GM12878 (cell line): ENCODE measurements at regions not wholly inside any gene's neighbourhood (a gene's known extent, or its start where the extent isn't known, plus 50 kb on each side); places are given as distances from the start of the nearest gene placed in this dataset.

ENCODE experiments used
- ATAC-seq: fragments of 200-7000 bp; cut with Tn5 transposase; 3 replicates; pipeline ENCODE4 v1.9.1; 2020; ENCODE audit warnings: mild to moderate bottlenecking, moderate library complexity
- BruUV-seq: library from RNA; stranded (reverse); fragments of 400-500 nt; replicated peaks from 2 replicates; lab custom pipeline; 2021; lab: Mats Ljungman, UMichigan
- CTCF ChIA-PET: fragments of 300-600 bp; sonication (Branson Sonifier 250); formaldehyde crosslinking; extraction: SDS; loops from one replicate; lab custom pipeline; 2021; ENCODE audit warnings: inconsistent platforms; lab: Yijun Ruan, JAX
- POLR2A ChIA-PET: fragments of 350-600 bp; formaldehyde crosslinking; extraction: SDS; loops from one replicate; lab custom pipeline; 2021; ENCODE audit warnings: inconsistent platforms; lab: Charles Lee
- RAD21 ChIA-PET: fragments of 300-600 bp; sonication (Branson Sonifier 250); formaldehyde crosslinking; loops from one replicate; lab custom pipeline; 2023; ENCODE audit warnings: antibody characterized with exemption; ENCODE audit not compliant: unreplicated experiment; lab: Charles Lee
- SMC1A ChIA-PET: fragments of 300-600 bp; sonication (Branson Sonifier 250); formaldehyde crosslinking; loops from one replicate; lab custom pipeline; 2023; ENCODE audit not compliant: unreplicated experiment, uncharacterized antibody; lab: Charles Lee
- DNase-seq: peaks from one replicate; pipeline ENCODE4 v3.0.0-alpha.2; 2011; ENCODE audit warnings: low read depth, low spot score
- FAIRE-seq: peaks from 3 replicates; lab custom pipeline; 2011; peaks lifted over from hg19 to GRCh38; lab: Jason Lieb, UNC
- H2AFZ ChIP-seq: 2 replicates; pipeline ENCODE4 v1.6.0; 2011; ENCODE audit warnings: low read depth, low read length, control low read depth; ENCODE audit not compliant: control insufficient read depth
- H3K27ac ChIP-seq: 2 replicates; pipeline ENCODE4 v1.5.1; 2011; ENCODE audit warnings: control low read depth; ENCODE audit not compliant: control insufficient read depth, insufficient read depth
- H3K27me3 ChIP-seq, 2 experiments: replicated peaks in 1 of 2; 2 replicates each; pipeline versions ENCODE4 v1.6.0 to v1.6.1; 2011; ENCODE audit warnings: low read length in 1 of 2; ENCODE audit not compliant: control insufficient read depth in 2 of 2, insufficient read depth in 2 of 2
- H3K36me3 ChIP-seq, 2 experiments: 2 replicates each; pipeline ENCODE4 v1.5.1; 2011; ENCODE audit warnings: low read length in 1 of 2; ENCODE audit not compliant: control insufficient read depth in 2 of 2, insufficient read depth in 2 of 2
- H3K4me1 ChIP-seq: 2 replicates; pipeline ENCODE4 v1.6.1; 2011; ENCODE audit warnings: mild to moderate bottlenecking, low read length, moderate library complexity, mixed read lengths; ENCODE audit not compliant: control insufficient read depth, insufficient read depth
- H3K4me2 ChIP-seq: 2 replicates; pipeline ENCODE4 v1.6.0; 2011; ENCODE audit warnings: control low read depth; ENCODE audit not compliant: control insufficient read depth, insufficient read depth
- H3K4me3 ChIP-seq: fragments of 200-600 bp; sonication (generic); 2 replicates; pipeline ENCODE4 v1.5.1; 2016
- H3K79me2 ChIP-seq: 2 replicates; pipeline ENCODE4 v1.6.0; 2011; ENCODE audit warnings: low read length; ENCODE audit not compliant: control insufficient read depth, insufficient read depth
- H3K9ac ChIP-seq: 2 replicates; pipeline ENCODE4 v1.8.0; 2011; ENCODE audit warnings: low read length, control low read depth, mixed read lengths; ENCODE audit not compliant: control insufficient read depth, insufficient read depth
- H3K9me3 ChIP-seq: replicated peaks from 3 replicates; pipeline ENCODE4 v1.5.1; 2011; ENCODE audit warnings: mild to moderate bottlenecking, low read length; ENCODE audit not compliant: control insufficient read depth, insufficient read depth
- H4K20me1 ChIP-seq: 2 replicates; pipeline ENCODE4 v1.6.0; 2011; ENCODE audit not compliant: control insufficient read depth, insufficient read depth
- CHD1 ChIP-seq: IDR thresholded peaks from 2 replicates; pipeline ENCODE4 v1.6.1; 2012; ENCODE audit warnings: low read depth, low read length, improper control_type of control experiment
- EGR1 ChIP-seq, 2 experiments: IDR thresholded peaks; 1 replicate in 1 of 2; 2 replicates in 1 of 2; pipeline ENCODE4 v1.6.1; 2011 to 2012; ENCODE audit warnings: low read depth in 2 of 2, low read length in 2 of 2, borderline replicate concordance in 1 of 2, mild to moderate bottlenecking in 1 of 2, moderate library complexity in 1 of 2
- FOS ChIP-seq: IDR thresholded peaks from 3 replicates; pipeline ENCODE4 v1.6.1; 2011; ENCODE audit warnings: borderline replicate concordance; ENCODE audit not compliant: insufficient read length; ENCODE audit errors: extremely low read depth
- MLLT1 ChIP-seq: fragments of 450-650 bp; IDR thresholded peaks from 2 replicates; pipeline ENCODE4 v1.6.1; 2016; ENCODE audit warnings: mild to moderate bottlenecking
- MTA2 ChIP-seq: fragments of 450-650 bp; IDR thresholded peaks from 2 replicates; pipeline ENCODE4 v1.6.1; 2016; ENCODE audit warnings: low read depth, mild to moderate bottlenecking, moderate library complexity
- MTA3 ChIP-seq: IDR thresholded peaks from 2 replicates; pipeline ENCODE4 v1.6.1; 2012; ENCODE audit warnings: low read length, inconsistent platforms, borderline replicate concordance
- POLR2A ChIP-seq: IDR thresholded peaks from 2 replicates; pipeline ENCODE4 v1.6.1; 2011; ENCODE audit warnings: low read depth, mild to moderate bottlenecking, low read length
- ZNF274 ChIP-seq: IDR thresholded peaks from one replicate; pipeline ENCODE4 v1.8.0; 2011; ENCODE audit not compliant: insufficient read length, insufficient read depth
- WGBS: methylation state at CpG from one replicate; pipeline ENCODE4 v1.1.6; 2016; ENCODE audit warnings: low lambda C conversion rate; ENCODE audit not compliant: insufficient replicate concordance, insufficient coverage; ENCODE audit errors: missing lambda C conversion rate; 5-methylcytosine and 5-hydroxymethylcytosine counted together
- in situ Hi-C: fragments of 300-500 bp; cut with MboI; formaldehyde crosslinking; loops from 9 replicates; pipeline ENCODE4 v1.14.3; 2018; ENCODE audit warnings: mixed read lengths
- intact Hi-C: fragments of 100-400 bp; cut with micrococcal nuclease; formaldehyde crosslinking; loops from one replicate; pipeline ENCODE4 v1.14.2; 2022; ENCODE audit not compliant: unreplicated experiment

GRCh38 chr1:14280909-14281308 lies 317.6 kb upstream of the KAZN start:
- no peak for TF ChIP-seq CHD1
- no peak for TF ChIP-seq POLR2A
- no peak for TF ChIP-seq EGR1 (IDR thresholded peaks at IDR 0.05; ENCODE audit: borderline replicate concordance in 1 of 2, low read depth in 2 of 2, low read length in 2 of 2)
- TF ChIP-seq MTA3, result no peak
- TF ChIP-seq ZNF274, result no peak
- TF ChIP-seq MLLT1, result no peak
- TF ChIP-seq FOS, result no peak
- DNase-seq (no peak), ATAC-seq (no peak), FAIRE-seq (no peak)
- no peaks in the 10 kb centered on the region for H3K27me3 ChIP-seq
- 53% methylated on average over 2 of the region's 2 CpGs for WGBS
- intact Hi-C loops (no loop called here), in situ Hi-C loops (no loop called here)
- no peaks in the 10 kb centered on the region for H3K79me2 ChIP-seq
- no peak overlapping the region for H3K27ac ChIP-seq
- ChIA-PET SMC1A (no interaction called here), POLR2A (no interaction called here), RAD21 (no interaction called here), CTCF (no interaction called here)
- H3K9ac ChIP-seq, result no peak overlapping the region
- H3K9me3 ChIP-seq, result no peaks in the 10 kb centered on the region
- no peaks in the 10 kb centered on the region for H3K4me1 ChIP-seq
- no peak overlapping the region for H3K4me2 ChIP-seq
- no peaks in the 10 kb centered on the region for H4K20me1 ChIP-seq
- H3K36me3 ChIP-seq, result no peaks in the 10 kb centered on the region
- H2AFZ ChIP-seq, result no peak overlapping the region
- no TSS peak for BruUV-seq
- H3K4me3 ChIP-seq, result no peak overlapping the region

GRCh38 chr1:14281412-14281811 lies 317.1 kb upstream of the KAZN start:
- Histone ChIP-seq H3K27ac (no peak overlapping the region), H3K27me3 (no peaks in the 10 kb centered on the region), H3K9me3 (no peaks in the 10 kb centered on the region), H3K9ac (no peak overlapping the region), H4K20me1 (no peaks in the 10 kb centered on the region), H3K79me2 (no peaks in the 10 kb centered on the region), H2AFZ (no peak overlapping the region), H3K4me1 (no peaks in the 10 kb centered on the region)
- no peak for ATAC-seq
- 38% methylated on average over 1 of the region's 1 CpG for WGBS
- POLR2A ChIA-PET, result no interaction called here
- CTCF ChIA-PET, result no interaction called here
- in situ Hi-C loops, result no loop called here
- SMC1A ChIA-PET, result no interaction called here
- TF ChIP-seq MTA2, result no peak
- TF ChIP-seq, all 136 proteins: peak for 0
- RAD21 ChIA-PET, result no interaction called here
- DNase-seq (no peak), FAIRE-seq (no peak)
- intact Hi-C loops, result no loop called here
- Histone ChIP-seq H3K36me3 (no peaks in the 10 kb centered on the region), H3K4me2 (no peak overlapping the region), H3K4me3 (no peak overlapping the region)
- no TSS peak for BruUV-seq
